RWPE1 (cell line): ENCODE measurements at regions not wholly inside any gene's neighbourhood (a gene's known extent, or its start where the extent isn't known, plus 50 kb on each side); places are given as distances from the start of the nearest gene placed in this dataset.

ENCODE experiments used
- CTCF ChIA-PET: fragments of 350-600 bp; sonication (Branson Sonifier 250); formaldehyde crosslinking; extraction: SDS; loops from one replicate; lab custom pipeline; 2021; lab: Yijun Ruan, JAX
- POLR2A ChIA-PET: fragments of 400-600 bp; formaldehyde crosslinking; extraction: SDS; loops from one replicate; lab custom pipeline; 2020; ENCODE audit warnings: antibody characterized with exemption; ENCODE audit not compliant: low non-redundant PET; lab: Yijun Ruan, JAX
- DNase-seq: peaks from one replicate; pipeline ENCODE4 v3.0.0; 2012; ENCODE audit warnings: low spot score
- H3K27ac ChIP-seq: fragments of 450-650 bp; 2 replicates; pipeline ENCODE4 v1.5.1; 2017
- CTCF ChIP-seq: fragments of 450-650 bp; conservative IDR thresholded peaks from 2 replicates; pipeline ENCODE4 v1.5.1; 2017; ENCODE audit warnings: low read depth, mild to moderate bottlenecking

- no peak for DNase-seq
- POLR2A ChIA-PET, result no interaction called here
- H3K27ac ChIP-seq, result no peak overlapping the region
- TF ChIP-seq CTCF, result no peak
- CTCF ChIA-PET, result no interaction called here
These were observed 431.8 kb downstream of the ETS1 start for GRCh38 chr11:128155590-128155989.

GRCh38 chr11:128153697-128154048, 433.7 kb downstream of the ETS1 start:
- no peak overlapping the region for H3K27ac ChIP-seq
- POLR2A ChIA-PET, result no interaction called here
- DNase-seq, result no peak
- TF ChIP-seq CTCF, result no peak
- CTCF ChIA-PET, result no interaction called here

- POLR2A ChIA-PET, result no interaction called here
- TF ChIP-seq CTCF, result no peak
- H3K27ac ChIP-seq, result no peak overlapping the region
- DNase-seq, result no peak
- CTCF ChIA-PET, result no interaction called here
These were observed 434.3 kb downstream of the ETS1 start for GRCh38 chr11:128152796-128153696.

- POLR2A ChIA-PET, result no interaction called here
- no peak for TF ChIP-seq CTCF
- CTCF ChIA-PET, result no interaction called here
- DNase-seq, result no peak
- H3K27ac ChIP-seq, result no peak overlapping the region
These were observed 435.6 kb downstream of the ETS1 start for GRCh38 chr11:128151780-128152179.

GRCh38 chr11:128151338-128151737, 436.0 kb downstream of the ETS1 start:
- CTCF ChIA-PET, result no interaction called here
- POLR2A ChIA-PET, result no interaction called here
- no peak for DNase-seq
- no peak overlapping the region for H3K27ac ChIP-seq
- TF ChIP-seq CTCF, result no peak

GRCh38 chr11:128148208-128148607, 439.1 kb downstream of the ETS1 start:
- ChIA-PET POLR2A (no interaction called here), CTCF (interaction anchor here (1.7 to 2.3 kb wide), 2 partner anchors 9 to 24 kb away, joined by 5 to 14 read pairs; no protein-coding TSS in a partner anchor)
- peak overlapping the region; percentile 93 for H3K27ac ChIP-seq
- TF ChIP-seq CTCF, result no peak
- DNase-seq, result no peak
